Brain microvascular endothelial cell (primary cell): ENCODE measurements at regions not wholly inside any gene's neighbourhood (a gene's known extent, or its start where the extent isn't known, plus 50 kb on each side); places are given as distances from the start of the nearest gene placed in this dataset.

ENCODE experiments used
- DNase-seq: peaks from one replicate; pipeline ENCODE4 v3.0.0-alpha.2; 2020
- H3K27ac ChIP-seq: fragments of 250-450 bp; sonication (Bioruptor Pico); 2 replicates; pipeline ENCODE4 v1.5.1; 2020; ENCODE audit warnings: mild to moderate bottlenecking, moderate library complexity
- H3K27me3 ChIP-seq: fragments of 250-450 bp; sonication (Bioruptor Pico); replicated peaks from 2 replicates; pipeline ENCODE4 v1.5.1; 2020; ENCODE audit warnings: mild to moderate bottlenecking
- H3K36me3 ChIP-seq: fragments of 250-450 bp; sonication (Bioruptor Pico); replicated peaks from 2 replicates; pipeline ENCODE4 v1.5.1; 2020; ENCODE audit warnings: mild to moderate bottlenecking
- H3K4me3 ChIP-seq: 2 replicates; pipeline ENCODE4 v1.5.1; 2011; ENCODE audit warnings: low read depth, mild to moderate bottlenecking, control low read depth, low read length, moderate library complexity
- in situ Hi-C: cut with HindIII; loops from 2 replicates; pipeline ENCODE4 v1.10.0; 2017; ENCODE audit warnings: low sequenced_read_pairs, low pct_ligation_motif_present
- TF ChIP-seq, protein P1 (sequence below): IDR thresholded peaks from 2 replicates; pipeline ENCODE4 v1.5.1; 2011; ENCODE audit warnings: low read depth, mild to moderate bottlenecking, moderate library complexity, low read length, control low read depth, inconsistent platforms; ENCODE audit errors: missing control alignments

DNA sequence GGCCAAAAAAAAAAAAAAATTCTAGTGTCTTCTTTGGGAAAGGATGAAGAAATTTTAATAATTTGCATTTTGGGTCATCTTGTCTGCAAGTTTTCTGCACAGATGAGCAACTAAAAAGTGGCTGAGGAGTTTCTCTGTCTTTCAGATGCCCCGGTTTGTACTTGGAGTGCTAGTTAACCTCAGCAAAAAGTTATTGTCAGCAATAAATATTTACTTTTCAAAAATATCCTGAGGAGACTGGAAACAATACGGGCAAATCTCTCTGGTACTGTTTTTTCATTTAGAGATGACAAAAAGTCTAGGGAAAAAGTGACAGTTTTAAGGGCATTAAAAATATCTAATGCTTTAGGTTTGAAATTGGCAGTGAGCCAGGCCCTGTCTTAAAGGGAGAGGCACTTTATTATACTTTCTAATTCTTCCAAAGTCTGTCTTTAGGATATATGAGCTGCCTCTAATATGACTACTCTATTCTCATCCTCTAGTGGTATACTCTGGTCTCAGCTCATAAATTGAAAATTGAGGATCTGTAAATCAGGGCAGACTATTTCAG is 436.0 kb upstream of the NR2F2 start:
- Histone ChIP-seq H3K36me3 (no peaks in the 10 kb centered on the region), H3K27ac (no peak overlapping the region), H3K4me3 (no peak overlapping the region), H3K27me3 (no peaks in the 10 kb centered on the region)
- TF ChIP-seq, protein P1, sequence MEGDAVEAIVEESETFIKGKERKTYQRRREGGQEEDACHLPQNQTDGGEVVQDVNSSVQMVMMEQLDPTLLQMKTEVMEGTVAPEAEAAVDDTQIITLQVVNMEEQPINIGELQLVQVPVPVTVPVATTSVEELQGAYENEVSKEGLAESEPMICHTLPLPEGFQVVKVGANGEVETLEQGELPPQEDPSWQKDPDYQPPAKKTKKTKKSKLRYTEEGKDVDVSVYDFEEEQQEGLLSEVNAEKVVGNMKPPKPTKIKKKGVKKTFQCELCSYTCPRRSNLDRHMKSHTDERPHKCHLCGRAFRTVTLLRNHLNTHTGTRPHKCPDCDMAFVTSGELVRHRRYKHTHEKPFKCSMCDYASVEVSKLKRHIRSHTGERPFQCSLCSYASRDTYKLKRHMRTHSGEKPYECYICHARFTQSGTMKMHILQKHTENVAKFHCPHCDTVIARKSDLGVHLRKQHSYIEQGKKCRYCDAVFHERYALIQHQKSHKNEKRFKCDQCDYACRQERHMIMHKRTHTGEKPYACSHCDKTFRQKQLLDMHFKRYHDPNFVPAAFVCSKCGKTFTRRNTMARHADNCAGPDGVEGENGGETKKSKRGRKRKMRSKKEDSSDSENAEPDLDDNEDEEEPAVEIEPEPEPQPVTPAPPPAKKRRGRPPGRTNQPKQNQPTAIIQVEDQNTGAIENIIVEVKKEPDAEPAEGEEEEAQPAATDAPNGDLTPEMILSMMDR, result no peak
- DNase-seq, result no peak
- in situ Hi-C loops, result no loop called here

DNA sequence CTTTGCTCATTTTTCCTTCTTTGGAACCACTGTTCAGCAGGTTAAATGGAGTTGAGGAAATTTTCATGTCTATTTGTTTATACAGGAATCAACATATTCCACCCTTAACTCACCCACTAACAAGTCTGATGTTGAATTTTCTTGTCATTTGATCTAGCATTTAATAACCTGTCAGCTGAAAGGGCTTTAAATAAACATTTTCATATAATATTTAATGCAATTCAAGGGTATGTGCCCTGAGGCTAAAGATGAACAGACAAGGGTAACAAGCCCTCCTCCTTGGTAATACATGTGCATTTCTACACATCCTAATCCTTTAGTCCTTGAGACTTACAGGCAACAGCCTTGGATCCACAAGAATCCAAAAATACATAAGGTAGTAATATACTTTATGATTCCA is 435.0 kb upstream of the NR2F2 start:
- DNase-seq, result no peak
- Histone ChIP-seq H3K36me3 (no peaks in the 10 kb centered on the region), H3K4me3 (no peak overlapping the region), H3K27ac (no peak overlapping the region), H3K27me3 (no peaks in the 10 kb centered on the region)
- TF ChIP-seq, protein P1, result no peak
- in situ Hi-C loops, result no loop called here

DNA sequence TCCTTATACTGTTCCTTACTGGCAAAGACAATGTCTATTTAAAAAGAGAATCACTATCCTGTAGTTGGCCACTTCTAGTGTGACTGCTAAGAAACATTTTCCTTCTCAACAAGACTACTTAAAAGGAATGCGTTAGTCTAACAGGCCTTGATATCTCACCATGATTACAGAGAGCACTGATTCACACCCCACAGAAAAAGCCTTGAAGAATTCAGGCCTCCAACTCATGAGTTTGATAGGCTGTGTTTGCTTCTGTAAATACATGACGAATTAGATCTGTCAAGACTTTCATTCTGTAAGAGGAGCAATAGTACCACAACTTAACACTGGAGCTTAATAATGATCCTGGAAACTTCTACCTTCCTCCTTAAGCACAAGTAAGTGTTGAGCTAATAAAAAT is 432.8 kb upstream of the NR2F2 start:
- Histone ChIP-seq H3K36me3 (no peaks in the 10 kb centered on the region), H3K4me3 (no peak overlapping the region), H3K27ac (no peak overlapping the region), H3K27me3 (no peaks in the 10 kb centered on the region)
- in situ Hi-C loops, result no loop called here
- TF ChIP-seq, protein P1, result no peak
- no peak for DNase-seq

DNA sequence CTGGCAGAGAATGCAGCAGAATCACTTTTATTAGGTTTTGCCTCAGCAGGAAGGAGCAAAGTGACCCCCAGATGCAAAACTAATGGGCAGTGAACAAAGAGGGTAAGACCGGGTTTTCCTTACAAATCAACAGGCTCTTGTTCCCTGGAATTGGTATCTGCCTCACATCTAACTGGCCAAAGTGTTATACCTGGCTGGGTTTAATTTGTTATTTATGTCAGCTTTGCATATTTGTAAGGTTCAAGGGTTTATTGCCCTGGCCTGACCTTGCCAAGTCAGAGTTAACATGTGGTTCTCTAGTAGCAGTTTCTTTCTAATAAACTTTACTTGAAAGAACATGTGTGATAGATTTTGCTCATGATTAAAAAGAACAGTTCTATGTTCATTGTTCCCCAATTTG is 431.7 kb upstream of the NR2F2 start:
- in situ Hi-C loops, result no loop called here
- Histone ChIP-seq H3K27ac (no peak overlapping the region), H3K27me3 (no peaks in the 10 kb centered on the region), H3K4me3 (no peak overlapping the region), H3K36me3 (no peaks in the 10 kb centered on the region)
- TF ChIP-seq, protein P1, result no peak
- DNase-seq, result no peak

DNA sequence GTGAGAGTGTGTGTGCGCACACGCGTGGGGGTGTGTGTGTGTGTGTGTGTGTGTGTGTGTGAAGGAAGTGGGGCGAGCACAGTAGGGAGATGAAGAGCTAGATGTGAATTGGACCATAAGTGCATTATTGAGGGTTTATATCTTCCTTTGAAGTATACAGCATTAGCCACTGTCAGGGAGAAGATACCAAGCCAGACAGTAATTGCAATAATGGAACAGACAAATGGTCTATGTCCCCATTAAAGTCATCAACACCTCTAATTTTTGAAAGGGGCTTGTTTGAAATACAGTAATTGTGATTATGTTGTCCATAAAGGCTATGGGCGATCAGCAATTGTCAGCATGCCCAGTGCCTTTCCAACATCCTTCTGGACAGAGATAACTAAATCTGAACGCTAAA is 429.2 kb upstream of the NR2F2 start:
- Histone ChIP-seq H3K4me3 (no peak overlapping the region), H3K36me3 (no peaks in the 10 kb centered on the region), H3K27me3 (no peaks in the 10 kb centered on the region), H3K27ac (no peak overlapping the region)
- in situ Hi-C loops, result no loop called here
- DNase-seq, result no peak
- TF ChIP-seq, protein P1, result no peak

DNA sequence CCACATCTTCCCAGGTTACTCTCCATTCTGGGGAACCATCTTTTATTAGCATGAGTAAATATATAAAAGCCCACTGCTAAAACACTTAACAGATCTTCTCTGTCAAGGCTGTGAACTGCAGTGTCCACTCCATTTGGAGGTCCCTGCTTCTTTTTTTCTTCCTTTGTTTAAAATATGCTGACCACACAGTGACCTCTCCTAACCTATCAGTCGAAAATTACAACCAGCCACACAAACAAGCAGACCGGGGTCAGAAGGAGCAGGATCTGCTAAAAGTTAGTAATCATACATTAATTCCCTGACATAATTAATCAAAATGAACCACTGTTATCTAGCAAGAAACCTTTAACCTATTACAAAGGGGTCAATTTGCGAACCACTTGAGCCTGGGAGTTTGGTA is 427.9 kb upstream of the NR2F2 start:
- no peaks in the 10 kb centered on the region for H3K36me3 ChIP-seq
- H3K27me3 ChIP-seq, result no peaks in the 10 kb centered on the region
- in situ Hi-C loops, result no loop called here
- H3K27ac ChIP-seq, result no peak overlapping the region
- H3K4me3 ChIP-seq, result no peak overlapping the region
- TF ChIP-seq, protein P1, result no peak
- DNase-seq, result no peak
